ENCODE measurements at regions not wholly inside any gene's neighbourhood (a gene's known extent, or its start where the extent isn't known, plus 50 kb on each side); places are given as distances from the start of the nearest gene placed in this dataset.

GRCh38 chr7:131061818-131062217 is 265.9 kb upstream of the MKLN1 start:
- DNase-seq (ENCODE audit: low read depth, low spot score): no peak
- H3K9me3 ChIP-seq (ENCODE audit: control insufficient read depth in 1 of 2, insufficient read depth in 1 of 2, low read depth in 1 of 2, low read length in 2 of 2): no peaks in the 10 kb centered on the region
- H3K79me2 ChIP-seq (ENCODE audit: insufficient read depth, low read length): peaks cover 20% of the 10 kb centered on the region
- H3K36me3 ChIP-seq (ENCODE audit: control insufficient read depth in 1 of 2, insufficient read depth in 2 of 2, low read length in 2 of 2): no peaks in the 10 kb centered on the region; a peak in 1 of 4 replicates
- CTCF ChIA-PET: no interaction called here
- H4K20me1 ChIP-seq (ENCODE audit: insufficient read depth): no peaks in the 10 kb centered on the region
- H3K27ac ChIP-seq (ENCODE audit: low read depth, low read length): no peak overlapping the region
- POLR2A ChIA-PET: no interaction called here
- no TSS peak for BruUV-seq (replicated peaks)
- H3K9me2 ChIP-seq (ENCODE audit: insufficient read depth): no peaks in the 10 kb centered on the region
- H3K4me2 ChIP-seq (ENCODE audit: low read length): no peak overlapping the region
- H3K9ac ChIP-seq (ENCODE audit: low read length): no peak overlapping the region
- RAD21 ChIA-PET (ENCODE audit: low non-redundant PET in 1 of 2, low total read pairs in 2 of 2, uncharacterized antibody in 2 of 2, unreplicated experiment in 2 of 2): no interaction called here
- H2AFZ ChIP-seq (ENCODE audit: low read depth, low read length, poor library complexity, severe bottlenecking): no peak overlapping the region
- intact Hi-C loops (cut with micrococcal nuclease): no loop called here
- H3K4me1 ChIP-seq (ENCODE audit: control insufficient read depth in 1 of 2, insufficient read depth in 2 of 2, low read length in 2 of 2): peaks cover 3% of the 10 kb centered on the region in 2 experiments; a peak in 2 of 4 replicates
- no peak for ATAC-seq
- TF ChIP-seq POLR2AphosphoS5 (IDR thresholded peaks at IDR 0.05; ENCODE audit: low read depth, low read length) (no peak), EZH2phosphoT487 (IDR thresholded peaks at IDR 0.05; ENCODE audit: borderline replicate concordance) (no peak), ZBTB33 (IDR thresholded peaks at IDR 0.05; ENCODE audit: extremely low read depth, insufficient replicate concordance, low read length) (no peak), CBX3 (IDR thresholded peaks at IDR 0.05; ENCODE audit: low read depth) (no peak), RAD21 (IDR thresholded peaks at IDR 0.05; ENCODE audit: low read depth) (no peak), JUND (IDR thresholded peaks at IDR 0.05) (no peak), ZNF274 (IDR thresholded peaks at IDR 0.05; ENCODE audit: low read depth, low read length) (no peak), FOSL1 (IDR thresholded peaks at IDR 0.05; ENCODE audit: low read depth) (no peak), POLR2A (IDR thresholded peaks at IDR 0.05; ENCODE audit: borderline replicate concordance, extremely low read depth, insufficient read depth, insufficient read length) (no peak), CTCF (IDR thresholded peaks at IDR 0.05 in 2 of 3, conservative IDR thresholded peaks at IDR 0.05 in 1 of 3; ENCODE audit: borderline replicate concordance in 1 of 3, insufficient read depth in 1 of 3, low read depth in 2 of 3, low read length in 2 of 3) (no peak), SRF (IDR thresholded peaks at IDR 0.05; ENCODE audit: low read depth) (no peak), EGR1 (IDR thresholded peaks at IDR 0.05; ENCODE audit: low read depth) (no peak), CEBPB (IDR thresholded peaks at IDR 0.05; ENCODE audit: low read depth) (no peak), TCF7L2 (IDR thresholded peaks at IDR 0.05; ENCODE audit: borderline replicate concordance, extremely low read depth, insufficient read depth, insufficient read length) (no peak), YY1 (IDR thresholded peaks at IDR 0.05; ENCODE audit: extremely low read depth, insufficient replicate concordance, low read depth, low read length) (no peak), EZH2 (IDR thresholded peaks at IDR 0.05) (no peak)
- TF ChIP-seq, protein P1, sequence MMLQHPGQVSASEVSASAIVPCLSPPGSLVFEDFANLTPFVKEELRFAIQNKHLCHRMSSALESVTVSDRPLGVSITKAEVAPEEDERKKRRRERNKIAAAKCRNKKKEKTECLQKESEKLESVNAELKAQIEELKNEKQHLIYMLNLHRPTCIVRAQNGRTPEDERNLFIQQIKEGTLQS (IDR thresholded peaks at IDR 0.05): no peak
- TF ChIP-seq, protein P2, sequence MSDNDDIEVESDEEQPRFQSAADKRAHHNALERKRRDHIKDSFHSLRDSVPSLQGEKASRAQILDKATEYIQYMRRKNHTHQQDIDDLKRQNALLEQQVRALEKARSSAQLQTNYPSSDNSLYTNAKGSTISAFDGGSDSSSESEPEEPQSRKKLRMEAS (IDR thresholded peaks at IDR 0.05): no peak
- TF ChIP-seq, protein P3, sequence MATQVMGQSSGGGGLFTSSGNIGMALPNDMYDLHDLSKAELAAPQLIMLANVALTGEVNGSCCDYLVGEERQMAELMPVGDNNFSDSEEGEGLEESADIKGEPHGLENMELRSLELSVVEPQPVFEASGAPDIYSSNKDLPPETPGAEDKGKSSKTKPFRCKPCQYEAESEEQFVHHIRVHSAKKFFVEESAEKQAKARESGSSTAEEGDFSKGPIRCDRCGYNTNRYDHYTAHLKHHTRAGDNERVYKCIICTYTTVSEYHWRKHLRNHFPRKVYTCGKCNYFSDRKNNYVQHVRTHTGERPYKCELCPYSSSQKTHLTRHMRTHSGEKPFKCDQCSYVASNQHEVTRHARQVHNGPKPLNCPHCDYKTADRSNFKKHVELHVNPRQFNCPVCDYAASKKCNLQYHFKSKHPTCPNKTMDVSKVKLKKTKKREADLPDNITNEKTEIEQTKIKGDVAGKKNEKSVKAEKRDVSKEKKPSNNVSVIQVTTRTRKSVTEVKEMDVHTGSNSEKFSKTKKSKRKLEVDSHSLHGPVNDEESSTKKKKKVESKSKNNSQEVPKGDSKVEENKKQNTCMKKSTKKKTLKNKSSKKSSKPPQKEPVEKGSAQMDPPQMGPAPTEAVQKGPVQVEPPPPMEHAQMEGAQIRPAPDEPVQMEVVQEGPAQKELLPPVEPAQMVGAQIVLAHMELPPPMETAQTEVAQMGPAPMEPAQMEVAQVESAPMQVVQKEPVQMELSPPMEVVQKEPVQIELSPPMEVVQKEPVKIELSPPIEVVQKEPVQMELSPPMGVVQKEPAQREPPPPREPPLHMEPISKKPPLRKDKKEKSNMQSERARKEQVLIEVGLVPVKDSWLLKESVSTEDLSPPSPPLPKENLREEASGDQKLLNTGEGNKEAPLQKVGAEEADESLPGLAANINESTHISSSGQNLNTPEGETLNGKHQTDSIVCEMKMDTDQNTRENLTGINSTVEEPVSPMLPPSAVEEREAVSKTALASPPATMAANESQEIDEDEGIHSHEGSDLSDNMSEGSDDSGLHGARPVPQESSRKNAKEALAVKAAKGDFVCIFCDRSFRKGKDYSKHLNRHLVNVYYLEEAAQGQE (IDR thresholded peaks at IDR 0.05; ENCODE audit: low read depth): no peak
- H3K27me3 ChIP-seq (ENCODE audit: insufficient read depth, low read length): no peaks in the 10 kb centered on the region
- H3K4me3 ChIP-seq (replicated peaks in 1 of 2; ENCODE audit: low read depth in 1 of 2, low read length in 2 of 2): no peak overlapping the region
